DOHH2 (cell line): ENCODE measurements at regions not wholly inside any gene's neighbourhood (a gene's known extent, or its start where the extent isn't known, plus 50 kb on each side); places are given as distances from the start of the nearest gene placed in this dataset.

ENCODE experiments used
- H3F3A ChIP-seq: fragments of 200-600 bp; sonication (generic), shearing (Covaris generic); 2 replicates; pipeline ENCODE4 v1.6.0; 2016; ENCODE audit warnings: antibody characterized with exemption, mild to moderate bottlenecking; ENCODE audit not compliant: control insufficient read depth, insufficient read depth
- H3K27ac ChIP-seq: fragments of 200-600 bp; sonication (generic); 2 replicates; pipeline ENCODE4 v1.5.1; 2014; ENCODE audit warnings: low read depth, mild to moderate bottlenecking, low read length, moderate library complexity
- H3K27me3 ChIP-seq: fragments of 200-600 bp; sonication (generic); 2 replicates; pipeline ENCODE4 v1.6.1; 2014; ENCODE audit warnings: mild to moderate bottlenecking, low read length, mixed read lengths; ENCODE audit not compliant: control insufficient read depth
- H3K36me3 ChIP-seq: fragments of 200-600 bp; sonication (generic); 2 replicates; pipeline ENCODE4 v1.6.1; 2014; ENCODE audit warnings: mild to moderate bottlenecking, low read length, moderate library complexity, mixed read lengths; ENCODE audit not compliant: control insufficient read depth
- H3K4me1 ChIP-seq: fragments of 200-600 bp; sonication (generic); 2 replicates; pipeline ENCODE4 v1.6.1; 2014; ENCODE audit warnings: mild to moderate bottlenecking, low read length, mixed read lengths; ENCODE audit not compliant: control insufficient read depth
- H3K4me2 ChIP-seq: fragments of 200-600 bp; sonication (generic); 2 replicates; pipeline ENCODE4 v1.6.0; 2014; ENCODE audit warnings: mild to moderate bottlenecking, low read length, moderate library complexity
- H3K4me3 ChIP-seq: fragments of 200-600 bp; sonication (generic); 2 replicates; pipeline ENCODE4 v1.5.1; 2014; ENCODE audit warnings: mild to moderate bottlenecking, low read length, mixed read lengths
- H3K79me2 ChIP-seq: fragments of 200-600 bp; sonication (generic); 2 replicates; pipeline ENCODE4 v1.6.1; 2014; ENCODE audit warnings: mild to moderate bottlenecking, low read length, mixed read lengths; ENCODE audit not compliant: control insufficient read depth
- H3K9me2 ChIP-seq: fragments of 200-600 bp; sonication (generic); replicated peaks from 2 replicates; pipeline ENCODE4 v1.6.1; 2014; ENCODE audit warnings: mild to moderate bottlenecking, low read length, mixed read lengths; ENCODE audit not compliant: control insufficient read depth
- H3K9me3 ChIP-seq: fragments of 200-600 bp; sonication (generic); 2 replicates; pipeline ENCODE4 v1.6.1; 2014; ENCODE audit warnings: antibody characterized with exemption, low read length, mixed read lengths; ENCODE audit not compliant: control insufficient read depth, insufficient read depth
- H4K20me1 ChIP-seq: fragments of 200-600 bp; sonication (generic); 2 replicates; pipeline ENCODE4 v1.6.0; 2014; ENCODE audit warnings: low read depth, mild to moderate bottlenecking, antibody characterized with exemption, low read length, moderate library complexity; ENCODE audit not compliant: control insufficient read depth, insufficient read depth
- CTCF ChIP-seq: fragments of 200-600 bp; sonication (generic); IDR thresholded peaks from one replicate; pipeline ENCODE4 v1.5.1; 2014; ENCODE audit warnings: antibody characterized with exemption, mild to moderate bottlenecking, low read depth, low read length; ENCODE audit not compliant: poor library complexity, severe bottlenecking
- EZH2phosphoT487 ChIP-seq: fragments of 200-600 bp; sonication (generic); IDR thresholded peaks from 2 replicates; pipeline ENCODE4 v1.6.1; 2017; ENCODE audit warnings: borderline replicate concordance, mild to moderate bottlenecking, antibody characterized with exemption, low read length, moderate library complexity, mixed read lengths

- H3K4me1 ChIP-seq, result no peaks in the 10 kb centered on the region
- no peaks in the 10 kb centered on the region for H3K79me2 ChIP-seq
- no peaks in the 10 kb centered on the region for H3K36me3 ChIP-seq
- H3K27me3 ChIP-seq, result peaks cover 5% of the 10 kb centered on the region; the same call in 1 of the 2 replicates
- H4K20me1 ChIP-seq, result no peaks in the 10 kb centered on the region
- H3K9me3 ChIP-seq, result no peaks in the 10 kb centered on the region; the same call in 1 of the 2 replicates
- no peak for TF ChIP-seq CTCF
- no peak for TF ChIP-seq EZH2phosphoT487
- no peak overlapping the region for H3K4me2 ChIP-seq
- H3K9me2 ChIP-seq, result no peaks in the 10 kb centered on the region
- H3F3A ChIP-seq, result no peaks in the 10 kb centered on the region
- H3K27ac ChIP-seq, result no peak overlapping the region
- no peak overlapping the region for H3K4me3 ChIP-seq
These were observed 94.3 kb downstream of the TNFAIP2 start for GRCh38 chr14:103217538-103217937.

GRCh38 chr14:103220134-103220981 lies 97.1 kb downstream of the TNFAIP2 start:
- Histone ChIP-seq H3K4me1 (no peaks in the 10 kb centered on the region), H3K36me3 (no peaks in the 10 kb centered on the region), H3K4me2 (no peak overlapping the region), H4K20me1 (no peaks in the 10 kb centered on the region), H3K9me2 (no peaks in the 10 kb centered on the region), H3K9me3 (no peaks in the 10 kb centered on the region), H3F3A (no peaks in the 10 kb centered on the region), H3K79me2 (no peaks in the 10 kb centered on the region), H3K27me3 (no peaks in the 10 kb centered on the region), H3K27ac (no peak overlapping the region), H3K4me3 (no peak overlapping the region)
- TF ChIP-seq CTCF (no peak), EZH2phosphoT487 (no peak)

GRCh38 chr14:103220982-103221641 lies 97.9 kb downstream of the TNFAIP2 start:
- Histone ChIP-seq H3K4me1 (no peaks in the 10 kb centered on the region), H3K27me3 (no peaks in the 10 kb centered on the region), H3F3A (no peaks in the 10 kb centered on the region), H3K9me3 (no peaks in the 10 kb centered on the region), H4K20me1 (no peaks in the 10 kb centered on the region), H3K9me2 (no peaks in the 10 kb centered on the region), H3K4me2 (no peak overlapping the region), H3K79me2 (no peaks in the 10 kb centered on the region), H3K36me3 (no peaks in the 10 kb centered on the region), H3K27ac (no peak overlapping the region), H3K4me3 (no peak overlapping the region)
- no peak for TF ChIP-seq CTCF
- no peak for TF ChIP-seq EZH2phosphoT487
